Activated CD4-positive, CD25-positive, alpha-beta regulatory T cell (primary cell): ENCODE measurements at regions not wholly inside any gene's neighbourhood (a gene's known extent, or its start where the extent isn't known, plus 50 kb on each side); places are given as distances from the start of the nearest gene placed in this dataset.

ENCODE experiments used
- DNase-seq, 4 experiments: peaks; one replicate each; lab custom pipeline; 2025; lab: John Stamatoyannopoulos, UW

GRCh38 chr15:39312984-39313383 is 267.9 kb upstream of the THBS1 start:
- no peak for DNase-seq

GRCh38 chr15:39313467-39313866 is 267.4 kb upstream of the THBS1 start:
- no peak for DNase-seq

GRCh38 chr15:39313881-39314280 is 267.0 kb upstream of the THBS1 start:
- no peak for DNase-seq

GRCh38 chr15:39315206-39315850 is 265.6 kb upstream of the THBS1 start:
- DNase-seq = no peak

GRCh38 chr15:39317225-39317624 is 263.7 kb upstream of the THBS1 start:
- DNase-seq = no peak

- no peak for DNase-seq
Measured at GRCh38 chr15:39318231-39318630, 262.6 kb upstream of the THBS1 start.

GRCh38 chr15:39320355-39320754 is 260.5 kb upstream of the THBS1 start:
- no peak for DNase-seq

GRCh38 chr15:39320886-39321285 is 260.0 kb upstream of the THBS1 start:
- no peak for DNase-seq

- DNase-seq = no peak
Measured at GRCh38 chr15:39321977-39322376, 258.9 kb upstream of the THBS1 start.

- no peak for DNase-seq
Measured at GRCh38 chr15:39323157-39323556, 257.7 kb upstream of the THBS1 start.

GRCh38 chr15:39323706-39324105 is 257.2 kb upstream of the THBS1 start:
- DNase-seq = no peak

GRCh38 chr15:39326306-39326975 is 254.4 kb upstream of the THBS1 start:
- DNase-seq = no peak

- DNase-seq = no peak
Measured at GRCh38 chr15:39327005-39327730, 253.7 kb upstream of the THBS1 start.

- no peak for DNase-seq
Measured at GRCh38 chr15:39330061-39330460, 250.8 kb upstream of the THBS1 start.

- DNase-seq = no peak
Measured at GRCh38 chr15:39331584-39331983, 249.3 kb upstream of the THBS1 start.

GRCh38 chr15:39332846-39333245 is 248.0 kb upstream of the THBS1 start:
- no peak for DNase-seq

- DNase-seq = no peak
Measured at GRCh38 chr15:39333393-39333792, 247.5 kb upstream of the THBS1 start.

GRCh38 chr15:39333896-39334295 is 247.0 kb upstream of the THBS1 start:
- no peak for DNase-seq

- no peak for DNase-seq
Measured at GRCh38 chr15:39336926-39337325, 244.0 kb upstream of the THBS1 start.

- DNase-seq = no peak
Measured at GRCh38 chr15:39338251-39338650, 242.6 kb upstream of the THBS1 start.

- no peak for DNase-seq
Measured at GRCh38 chr15:39340903-39341645, 239.8 kb upstream of the THBS1 start.

- no peak for DNase-seq
Measured at GRCh38 chr15:39344662-39345141, 236.2 kb upstream of the THBS1 start.
